MCF 10A (cell line): ENCODE measurements at regions not wholly inside any gene's neighbourhood (a gene's known extent, or its start where the extent isn't known, plus 50 kb on each side); places are given as distances from the start of the nearest gene placed in this dataset.

Experiments used
- BruUV-seq: library from RNA; stranded (reverse); fragments of 400-500 nt; replicated peaks from 2 replicates; lab custom pipeline; 2021; lab: Mats Ljungman, UMichigan
- CTCF ChIA-PET: fragments of 300-600 bp; sonication (Branson Sonifier 250); formaldehyde crosslinking; extraction: SDS; loops from one replicate; lab custom pipeline; 2021; ENCODE audit warnings: antibody characterized with exemption, inconsistent platforms; lab: Yijun Ruan, JAX
- POLR2A ChIA-PET: fragments of 300-600, 350-650 bp; sonication (Branson Sonifier 250); formaldehyde crosslinking; extraction: SDS; loops from one replicate; lab custom pipeline; 2020; ENCODE audit warnings: antibody characterized with exemption, inconsistent platforms; lab: Yijun Ruan, JAX
- DNase-seq: peaks from one replicate; pipeline ENCODE4 v3.0.0-alpha.2; 2018; ENCODE audit not compliant: unreplicated experiment
- H3K27ac Mint-ChIP-seq: one replicate; pipeline ENCODE4 v1.8.0; 2022; ENCODE audit warnings: mild to moderate bottlenecking, low read depth, mixed read lengths; ENCODE audit not compliant: unreplicated experiment
- H3K27me3 Mint-ChIP-seq: one replicate; pipeline ENCODE4 v1.8.0; 2022; ENCODE audit warnings: mixed read lengths; ENCODE audit not compliant: insufficient read depth, unreplicated experiment
- H3K36me3 Mint-ChIP-seq: one replicate; pipeline ENCODE4 v1.8.0; 2022; ENCODE audit warnings: mild to moderate bottlenecking, moderate library complexity, mixed read lengths; ENCODE audit not compliant: insufficient read depth, unreplicated experiment
- H3K4me1 Mint-ChIP-seq: one replicate; pipeline ENCODE4 v1.8.0; 2022; ENCODE audit warnings: mixed read lengths; ENCODE audit not compliant: insufficient read depth, unreplicated experiment
- H3K4me3 Mint-ChIP-seq: one replicate; pipeline ENCODE4 v1.8.0; 2022; ENCODE audit warnings: mild to moderate bottlenecking, moderate library complexity, mixed read lengths; ENCODE audit not compliant: unreplicated experiment
- H3K9me3 Mint-ChIP-seq: one replicate; pipeline ENCODE4 v1.8.0; 2022; ENCODE audit warnings: mixed read lengths; ENCODE audit not compliant: unreplicated experiment
- intact Hi-C: fragments of 100-400 bp; cut with micrococcal nuclease; formaldehyde crosslinking; loops from 2 replicates; pipeline ENCODE4 v1.14.1; 2022
- TF ChIP-seq, protein P1 (sequence below): fragments of 200-600 bp; IDR thresholded peaks from one replicate; pipeline ENCODE4 v1.8.0; 2022; ENCODE audit warnings: antibody characterized with exemption, mild to moderate bottlenecking; ENCODE audit not compliant: unreplicated experiment

DNA sequence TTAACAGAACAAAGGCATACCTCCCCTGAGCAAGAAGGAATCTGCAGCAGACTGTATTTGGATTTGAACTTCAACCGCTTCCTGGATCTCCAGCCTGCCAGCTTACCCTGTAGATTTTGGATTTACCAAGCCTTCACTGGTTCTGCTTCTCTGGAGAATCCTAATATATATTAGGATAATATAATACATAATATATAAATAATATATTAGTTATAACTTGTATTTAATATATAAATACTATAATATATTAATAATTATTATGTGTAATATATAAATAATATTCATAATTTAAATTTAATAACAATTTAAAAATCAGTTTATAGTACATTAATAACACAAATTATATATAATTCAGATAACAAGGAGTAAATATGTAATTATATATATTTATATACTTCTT, 121.4 kb downstream of the COX18 start:
- intact Hi-C loops = no loop called here
- Mint-ChIP-seq H3K9me3 (no peaks in the 10 kb centered on the region), H3K4me1 (peaks cover 10% of the 10 kb centered on the region), H3K27ac (no peak overlapping the region), H3K36me3 (no peaks in the 10 kb centered on the region), H3K27me3 (no peaks in the 10 kb centered on the region), H3K4me3 (no peak overlapping the region)
- POLR2A ChIA-PET = interaction anchor here (0.6 to 1.1 kb wide), 2 partner anchors 12 to 104 kb away, joined by 3 to 4 read pairs; no protein-coding TSS in a partner anchor
- TF ChIP-seq, protein P1, sequence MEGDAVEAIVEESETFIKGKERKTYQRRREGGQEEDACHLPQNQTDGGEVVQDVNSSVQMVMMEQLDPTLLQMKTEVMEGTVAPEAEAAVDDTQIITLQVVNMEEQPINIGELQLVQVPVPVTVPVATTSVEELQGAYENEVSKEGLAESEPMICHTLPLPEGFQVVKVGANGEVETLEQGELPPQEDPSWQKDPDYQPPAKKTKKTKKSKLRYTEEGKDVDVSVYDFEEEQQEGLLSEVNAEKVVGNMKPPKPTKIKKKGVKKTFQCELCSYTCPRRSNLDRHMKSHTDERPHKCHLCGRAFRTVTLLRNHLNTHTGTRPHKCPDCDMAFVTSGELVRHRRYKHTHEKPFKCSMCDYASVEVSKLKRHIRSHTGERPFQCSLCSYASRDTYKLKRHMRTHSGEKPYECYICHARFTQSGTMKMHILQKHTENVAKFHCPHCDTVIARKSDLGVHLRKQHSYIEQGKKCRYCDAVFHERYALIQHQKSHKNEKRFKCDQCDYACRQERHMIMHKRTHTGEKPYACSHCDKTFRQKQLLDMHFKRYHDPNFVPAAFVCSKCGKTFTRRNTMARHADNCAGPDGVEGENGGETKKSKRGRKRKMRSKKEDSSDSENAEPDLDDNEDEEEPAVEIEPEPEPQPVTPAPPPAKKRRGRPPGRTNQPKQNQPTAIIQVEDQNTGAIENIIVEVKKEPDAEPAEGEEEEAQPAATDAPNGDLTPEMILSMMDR = no peak
- DNase-seq = no peak
- CTCF ChIA-PET = interaction anchor here (0.6 to 1.1 kb wide), 4 partner anchors 26 to 853 kb away, joined by 3 to 4 read pairs (median 3); no protein-coding TSS in a partner anchor
- BruUV-seq = no TSS peak

- intact Hi-C loops = no loop called here
- Mint-ChIP-seq H3K27ac (no peak overlapping the region), H3K36me3 (no peaks in the 10 kb centered on the region), H3K4me3 (no peak overlapping the region), H3K9me3 (no peaks in the 10 kb centered on the region), H3K27me3 (no peaks in the 10 kb centered on the region), H3K4me1 (no peaks in the 10 kb centered on the region)
- BruUV-seq = no TSS peak
- ChIA-PET POLR2A (interaction anchor here (0.7 kb wide), 1 partner anchor 1196 kb away, joined by 3 read pairs; no protein-coding TSS in a partner anchor), CTCF (interaction anchor here (0.6 to 1.2 kb wide), 5 partner anchors 11 to 485 kb away, joined by 3 to 5 read pairs (median 4); no protein-coding TSS in a partner anchor)
- DNase-seq = no peak
- TF ChIP-seq, protein P1 = no peak
These were observed 123.7 kb downstream of the COX18 start for GRCh38 chr4:72945719-72946336.

DNA sequence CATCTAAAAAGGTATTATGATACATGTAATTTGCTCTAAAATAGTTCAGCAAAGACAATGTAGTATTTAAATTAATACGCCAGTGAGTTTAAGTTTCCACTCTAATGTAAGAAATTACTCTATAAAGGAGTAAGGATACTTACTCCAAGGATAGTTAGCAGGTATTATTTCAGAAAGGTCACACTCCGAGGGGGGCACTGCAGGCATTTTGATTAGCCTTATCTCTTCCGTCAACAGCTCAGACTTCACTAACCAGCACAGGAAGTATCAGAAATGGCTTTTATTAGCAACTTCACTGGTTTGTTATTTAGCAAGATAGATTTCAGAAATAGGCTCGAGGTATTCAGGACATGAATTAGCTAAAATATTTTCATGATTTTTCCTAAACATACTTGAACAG, 127.0 kb downstream of the COX18 start:
- no peaks in the 10 kb centered on the region for H3K27me3 Mint-ChIP-seq
- H3K36me3 Mint-ChIP-seq = no peaks in the 10 kb centered on the region
- BruUV-seq = no TSS peak
- intact Hi-C loops = no loop called here
- TF ChIP-seq, protein P1 = no peak
- no peaks in the 10 kb centered on the region for H3K4me1 Mint-ChIP-seq
- H3K27ac Mint-ChIP-seq = no peak overlapping the region
- CTCF ChIA-PET = no interaction called here
- H3K9me3 Mint-ChIP-seq = no peaks in the 10 kb centered on the region
- no peak overlapping the region for H3K4me3 Mint-ChIP-seq
- POLR2A ChIA-PET = interaction anchor here (0.7 kb wide), 1 partner anchor 10 kb away, joined by 3 read pairs; no protein-coding TSS in a partner anchor
- DNase-seq = no peak

DNA sequence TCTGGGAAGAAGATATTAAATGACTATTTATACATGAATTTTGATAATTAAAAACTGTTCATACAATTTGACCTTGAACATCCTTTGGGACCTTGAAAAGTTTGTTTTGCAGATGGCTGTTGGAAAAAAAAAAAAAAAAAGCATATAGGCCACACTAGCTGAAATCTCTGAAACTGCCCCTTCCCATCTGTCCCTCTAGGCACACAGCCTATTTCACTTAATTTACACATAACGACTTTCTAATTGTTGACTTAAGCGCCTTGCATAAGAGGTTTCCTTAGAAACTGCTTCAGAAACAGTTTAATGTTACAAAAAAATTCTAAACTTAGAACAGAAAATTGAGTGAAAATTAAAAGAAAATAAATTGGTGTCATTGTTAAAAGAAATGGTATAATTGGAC, 131.0 kb downstream of the COX18 start:
- no peak for DNase-seq
- BruUV-seq = no TSS peak
- Mint-ChIP-seq H3K27me3 (no peaks in the 10 kb centered on the region), H3K27ac (no peak overlapping the region), H3K9me3 (no peaks in the 10 kb centered on the region), H3K4me3 (no peak overlapping the region), H3K4me1 (no peaks in the 10 kb centered on the region), H3K36me3 (no peaks in the 10 kb centered on the region)
- intact Hi-C loops = no loop called here
- ChIA-PET CTCF (no interaction called here), POLR2A (interaction anchor here (0.7 kb wide), 1 partner anchor 36 kb away, joined by 3 read pairs; no protein-coding TSS in a partner anchor)
- TF ChIP-seq, protein P1 = no peak
